HepG2 (cell line): ENCODE measurements at regions not wholly inside any gene's neighbourhood (a gene's known extent, or its start where the extent isn't known, plus 50 kb on each side); places are given as distances from the start of the nearest gene placed in this dataset.

ENCODE experiments used
- ATF2 ChIP-seq: sonication (generic); formaldehyde crosslinking; IDR thresholded peaks from 2 replicates; pipeline ENCODE4 v1.4.0; 2020; ENCODE audit warnings: missing genetic modification reagents
- HDAC2 ChIP-seq: sonication (generic); formaldehyde crosslinking; IDR thresholded peaks from 2 replicates; pipeline ENCODE4 v1.4.0; 2020; ENCODE audit warnings: missing genetic modification reagents
- MZF1 ChIP-seq: sonication (generic); formaldehyde crosslinking; IDR thresholded peaks from 2 replicates; pipeline ENCODE4 v1.8.1; 2023; ENCODE audit warnings: mild to moderate bottlenecking, missing genetic modification reagents, borderline replicate concordance
- SMAD1 ChIP-seq: sonication (generic); formaldehyde crosslinking; IDR thresholded peaks from 2 replicates; pipeline ENCODE4 v1.4.0; 2020; ENCODE audit warnings: missing genetic modification reagents, low read depth, mild to moderate bottlenecking, borderline replicate concordance
- ZNF512 ChIP-seq: sonication (generic); formaldehyde crosslinking; IDR thresholded peaks from 2 replicates; pipeline ENCODE4 v1.4.0; 2020; ENCODE audit warnings: mild to moderate bottlenecking, missing genetic modification reagents
- ZNF639 ChIP-seq: conservative IDR thresholded peaks from 2 replicates; pipeline ENCODE4 v1.6.1; 2018; ENCODE audit warnings: missing genetic modification reagents
- ZNF839 ChIP-seq: sonication (generic); formaldehyde crosslinking; IDR thresholded peaks from 2 replicates; pipeline ENCODE4 v1.4.0; 2020; ENCODE audit warnings: missing genetic modification reagents, mild to moderate bottlenecking, borderline replicate concordance

- TF ChIP-seq MZF1 (no peak), ZNF512 (CRISPR knock-in tag) (no peak), ZNF839 (CRISPR knock-in tag) (no peak), SMAD1 (CRISPR knock-in tag) (no peak), HDAC2 (CRISPR knock-in tag) (no peak), ATF2 (no peak), ZNF639 (CRISPR knock-in tag) (no peak)
Observed at GRCh38 chr3:182238126-182238525, 526.4 kb downstream of the SOX2 start.
